Medulla oblongata (tissue), 1 donor: ENCODE measurements at regions not wholly inside any gene's neighbourhood (a gene's known extent, or its start where the extent isn't known, plus 50 kb on each side); places are given as distances from the start of the nearest gene placed in this dataset.

Experiments used
- DNase-seq: peaks from one replicate; pipeline ENCODE4 v3.0.0-alpha.2; 2015; ENCODE audit errors: extremely low spot score

DNA sequence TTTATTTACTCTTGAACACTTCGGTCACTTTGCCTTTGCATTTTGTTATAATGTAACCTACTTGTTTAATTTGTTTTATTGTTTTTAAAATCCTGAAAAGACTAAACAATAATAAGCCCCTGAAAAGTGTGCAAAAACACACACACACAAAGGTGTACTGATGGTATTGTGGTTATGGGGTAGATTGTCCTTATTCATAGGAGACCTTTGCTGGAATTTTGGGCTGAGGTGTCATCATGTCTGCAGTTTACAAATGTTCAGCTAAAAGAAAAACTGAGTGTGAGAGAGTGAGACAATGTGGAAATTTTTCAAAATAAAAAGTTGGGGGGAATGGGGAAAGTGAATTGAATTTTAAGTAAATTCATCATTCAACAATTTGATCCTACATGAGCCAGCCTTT lies 174.9 kb downstream of the QDPR start:
- DNase-seq, result no peak

DNA sequence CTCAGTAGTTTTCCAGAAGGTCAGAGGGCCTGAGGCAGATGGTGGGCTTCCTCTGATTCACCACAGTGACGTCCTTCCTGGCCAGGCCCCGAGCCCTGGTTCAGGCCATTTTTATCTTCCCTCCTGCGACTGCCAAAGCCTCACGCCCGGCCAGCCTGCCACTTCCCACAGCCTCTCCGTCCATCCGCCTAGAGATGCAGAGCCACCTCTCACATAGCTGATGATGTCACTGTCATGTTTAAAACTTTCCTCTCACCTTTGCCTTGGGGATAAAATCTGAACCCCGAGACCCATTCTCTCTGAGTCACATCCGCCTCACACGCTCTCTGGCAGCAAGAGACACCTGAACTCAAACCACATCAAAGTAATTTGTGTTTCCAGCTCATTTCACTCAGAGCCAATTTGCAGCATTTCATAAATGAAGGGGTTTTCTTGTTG lies 175.3 kb downstream of the QDPR start:
- no peak for DNase-seq

DNA sequence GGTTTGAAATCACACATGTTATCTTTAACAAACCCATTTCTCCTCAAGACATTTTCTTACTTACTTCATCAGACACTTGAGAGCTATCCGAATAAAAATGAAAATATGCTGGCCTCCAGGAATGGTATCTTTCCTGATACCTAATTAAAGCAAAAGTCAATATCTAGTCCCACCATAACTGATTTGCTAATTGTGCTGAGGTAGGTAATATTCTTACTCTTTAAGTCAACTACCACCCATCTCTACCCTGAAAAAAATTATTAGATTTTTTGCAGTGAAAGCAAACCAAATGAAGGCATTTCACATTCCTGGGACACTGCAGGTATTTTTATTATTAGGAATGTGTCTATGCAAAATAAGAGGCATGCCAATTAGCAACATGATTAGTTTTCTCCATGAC lies 175.8 kb downstream of the QDPR start:
- no peak for DNase-seq

DNA sequence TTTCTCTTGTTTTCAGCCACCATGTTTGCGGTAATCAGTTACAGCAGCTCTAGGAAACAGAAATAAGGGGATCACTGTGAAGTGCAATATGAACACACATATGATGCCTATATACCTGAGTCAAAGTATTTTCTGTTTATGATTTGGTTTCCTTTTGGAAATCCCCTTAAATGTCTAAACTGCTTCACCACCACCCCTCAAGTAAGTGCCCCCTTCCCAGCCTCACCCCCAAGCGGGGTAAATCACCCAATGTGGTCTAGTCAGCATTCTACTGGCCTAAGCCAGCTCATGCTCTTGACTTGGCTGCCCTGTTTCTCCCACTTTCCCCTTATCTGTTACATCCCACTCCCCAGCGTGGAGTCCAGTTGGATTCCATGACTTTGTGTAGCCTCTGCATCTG lies 176.5 kb downstream of the QDPR start:
- no peak for DNase-seq

DNA sequence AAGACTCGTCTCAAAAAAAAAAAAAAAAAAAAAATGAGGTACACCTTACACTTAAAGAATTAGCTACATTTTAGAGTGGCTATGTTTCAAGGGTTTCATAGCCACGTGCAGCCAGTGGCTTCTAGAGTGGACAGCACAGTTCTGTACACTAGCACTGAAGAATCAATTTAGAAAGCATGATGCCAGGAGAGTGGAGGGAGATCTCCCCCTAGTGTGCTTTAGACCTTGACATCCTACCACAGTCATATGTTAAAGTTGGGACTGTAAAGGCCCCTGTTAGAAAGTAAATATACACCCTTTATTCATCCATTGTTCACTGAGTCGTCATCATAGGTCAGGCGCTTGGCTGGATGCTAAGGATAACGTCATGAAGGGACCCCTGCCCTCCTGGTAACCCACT lies 179.4 kb downstream of the QDPR start:
- DNase-seq, result no peak

DNA sequence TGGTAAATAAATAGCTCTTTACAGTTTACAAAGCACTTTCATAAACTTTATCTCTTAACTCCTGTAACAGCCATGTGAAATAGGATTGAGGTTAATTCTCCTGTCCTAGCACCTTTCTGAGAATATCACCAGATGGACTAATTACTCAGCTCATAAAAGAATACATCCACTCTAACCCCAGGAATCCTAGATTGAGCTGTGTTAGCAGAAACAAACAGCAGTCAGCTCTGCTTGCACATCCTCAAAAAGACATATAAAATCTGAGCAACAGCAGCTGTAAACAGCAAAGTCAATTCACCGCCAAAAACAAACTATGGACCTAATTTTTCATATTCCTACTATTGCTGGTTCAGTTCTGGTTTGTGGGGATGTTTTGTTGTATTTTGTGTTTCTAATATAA lies 182.8 kb downstream of the QDPR start:
- DNase-seq, result no peak

DNA sequence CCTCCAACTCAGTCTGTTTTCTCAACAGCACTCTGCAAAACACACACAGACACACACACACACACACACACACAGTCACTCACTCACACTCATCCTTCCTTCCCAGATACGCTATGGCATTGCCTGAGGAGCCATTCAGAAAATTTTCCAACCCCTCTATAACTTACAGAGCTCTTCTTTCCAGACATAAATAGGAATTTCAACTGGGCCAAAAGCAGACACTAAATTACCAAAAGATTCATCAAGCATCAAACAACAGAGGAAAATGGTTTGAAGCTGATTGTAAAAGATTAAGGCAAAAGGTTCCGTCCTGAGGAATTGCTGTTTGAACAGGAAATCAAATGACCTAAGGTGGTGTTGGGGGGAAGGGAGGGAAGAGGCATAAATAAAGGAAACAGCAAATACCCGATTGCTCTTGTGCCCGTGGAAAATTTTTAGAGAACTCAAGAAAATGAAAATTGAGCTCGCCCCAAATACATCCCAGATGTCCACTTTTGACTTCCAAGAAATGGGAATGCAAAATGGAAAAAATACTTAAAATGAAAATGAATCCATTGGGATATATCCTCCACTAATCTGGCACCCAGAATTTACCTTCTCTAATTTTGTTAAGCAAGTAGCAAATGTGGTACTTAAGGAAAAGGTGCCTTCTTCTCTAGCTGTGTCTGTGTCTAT lies 183.6 kb downstream of the QDPR start:
- DNase-seq, result no peak

DNA sequence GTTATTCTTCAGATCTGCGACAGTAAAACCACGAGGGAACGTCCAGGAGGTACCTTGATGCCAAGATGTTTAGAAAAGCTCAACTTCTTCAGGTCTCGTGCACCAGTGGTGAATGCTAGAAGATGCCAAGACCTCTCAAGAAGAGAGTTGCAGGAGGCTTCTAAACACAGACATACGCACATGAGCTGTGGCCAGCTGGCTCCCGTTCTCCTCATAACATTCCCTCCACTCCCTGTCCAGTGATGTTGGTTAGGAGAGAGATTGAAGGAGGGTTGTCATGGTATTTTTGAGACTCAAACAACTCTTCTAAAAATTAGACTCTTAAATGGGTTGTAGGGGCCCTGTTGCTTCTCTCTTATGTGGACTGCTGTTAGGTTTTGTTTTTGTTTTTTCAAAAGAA lies 184.3 kb downstream of the QDPR start:
- DNase-seq, result no peak

DNA sequence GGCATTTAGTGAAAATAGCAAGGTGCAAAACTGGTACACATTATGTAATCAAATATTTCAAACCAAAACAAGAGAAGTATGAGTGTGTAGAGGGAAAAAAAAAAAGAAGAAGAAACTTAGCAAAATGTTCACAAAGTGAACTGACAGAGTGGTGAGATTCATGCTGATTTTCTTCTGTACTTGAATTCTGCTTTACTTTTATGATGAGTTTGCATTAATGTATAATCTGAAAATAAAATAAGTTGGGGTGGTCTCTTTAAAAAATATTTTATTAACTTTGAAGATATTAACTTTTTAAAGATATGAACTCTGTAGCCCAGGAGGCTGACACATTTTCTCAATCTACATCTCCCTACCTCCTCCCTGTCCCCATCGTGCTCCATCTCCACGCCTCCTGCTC lies 185.1 kb downstream of the QDPR start:
- no peak for DNase-seq

DNA sequence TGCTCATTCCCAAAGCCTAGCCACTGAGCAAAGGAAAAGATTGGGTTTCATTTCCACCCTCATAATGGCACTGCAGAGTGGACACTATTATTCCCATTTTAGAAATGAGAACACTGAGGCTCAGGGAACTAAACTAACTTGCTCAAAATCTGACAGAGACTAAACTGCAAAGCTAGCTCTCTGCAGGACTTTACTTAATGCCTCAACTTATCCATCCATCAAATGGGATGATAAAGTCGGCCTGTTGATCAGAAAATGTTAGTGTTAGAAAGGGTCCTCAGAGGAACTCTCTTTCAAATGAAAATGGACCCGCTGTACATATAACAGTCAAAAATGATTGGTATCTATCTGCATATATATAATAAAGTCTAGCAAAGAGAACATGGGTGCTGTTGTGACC lies 186.8 kb downstream of the QDPR start:
- no peak for DNase-seq

DNA sequence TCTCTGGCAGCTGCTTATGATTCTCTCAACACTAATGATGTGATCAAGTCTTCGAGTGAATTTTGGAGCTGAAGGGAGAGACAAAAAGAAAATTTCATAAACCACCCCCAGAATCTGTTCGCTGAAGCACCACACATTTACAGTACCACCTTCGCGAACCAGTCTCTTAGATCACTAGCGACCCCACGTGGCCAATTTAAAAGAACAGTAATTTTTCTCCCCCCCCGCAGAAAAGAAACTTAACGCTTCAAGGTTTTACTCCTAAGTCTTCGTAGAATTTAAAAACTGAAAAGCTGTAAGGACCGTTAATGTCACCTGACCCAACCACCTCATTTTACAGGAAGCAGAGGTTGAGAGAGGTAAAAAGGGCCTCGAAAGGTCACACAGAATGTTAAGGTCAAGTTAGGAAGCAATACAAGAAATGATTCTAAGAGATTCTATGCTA lies 187.5 kb downstream of the QDPR start:
- DNase-seq, result peak; percentile 65

DNA sequence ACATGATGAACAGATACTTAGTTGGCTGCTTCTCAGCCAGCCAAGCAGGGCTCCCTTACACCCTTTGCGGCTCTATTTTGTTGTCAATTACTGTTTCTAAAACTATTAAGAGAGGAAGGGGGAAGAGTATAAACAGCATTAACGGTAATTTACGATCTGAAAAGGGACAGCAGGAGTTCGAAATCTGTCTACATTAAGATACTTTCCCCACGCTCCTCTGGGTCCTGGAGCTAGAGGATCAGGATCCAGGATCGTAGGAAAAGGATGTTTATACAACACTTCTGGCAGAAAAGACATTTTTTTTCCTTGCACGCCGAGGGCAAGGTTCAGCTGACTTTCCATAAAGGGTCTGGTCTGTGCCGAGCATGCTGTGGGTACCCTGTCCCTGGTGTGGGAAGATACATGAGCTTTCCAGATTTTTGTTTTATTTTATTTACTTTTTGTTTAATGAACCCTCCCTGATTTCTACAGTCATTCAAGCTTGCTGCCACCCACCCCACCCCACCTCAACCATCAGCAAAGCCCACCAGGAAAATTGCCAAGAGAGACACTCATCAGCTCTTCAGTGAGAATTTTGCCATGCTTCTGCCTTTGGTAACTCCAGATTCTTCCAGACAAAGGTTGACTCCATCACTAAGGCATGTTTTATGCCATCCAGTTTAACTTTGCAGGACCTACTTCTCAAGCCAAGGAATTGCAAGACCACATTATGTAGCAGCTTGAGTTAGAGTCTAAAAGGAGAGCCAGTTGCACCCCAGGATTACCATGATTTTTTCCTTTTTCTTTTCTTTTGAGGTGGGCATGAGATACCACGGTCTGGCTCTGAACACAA lies 188.1 kb downstream of the QDPR start:
- DNase-seq, result no peak

DNA sequence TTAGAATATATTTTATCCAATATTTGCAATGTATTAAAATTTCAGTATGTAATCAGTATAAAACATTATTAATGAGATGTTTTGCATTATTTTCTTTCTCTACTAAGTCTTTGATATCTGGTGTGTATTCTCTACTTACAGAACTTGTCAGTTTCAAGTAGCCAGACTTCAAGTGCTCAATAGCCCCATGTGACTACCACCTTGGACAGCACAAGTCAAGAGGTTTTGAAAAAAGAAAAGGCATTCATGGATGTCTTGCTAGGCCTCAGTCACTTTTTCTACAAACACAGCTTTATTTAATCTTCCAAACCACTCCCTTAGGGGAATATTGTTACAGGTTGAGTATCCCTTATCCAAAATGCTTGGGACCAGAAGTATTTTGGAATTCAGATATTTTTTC lies 189.4 kb downstream of the QDPR start:
- no peak for DNase-seq

DNA sequence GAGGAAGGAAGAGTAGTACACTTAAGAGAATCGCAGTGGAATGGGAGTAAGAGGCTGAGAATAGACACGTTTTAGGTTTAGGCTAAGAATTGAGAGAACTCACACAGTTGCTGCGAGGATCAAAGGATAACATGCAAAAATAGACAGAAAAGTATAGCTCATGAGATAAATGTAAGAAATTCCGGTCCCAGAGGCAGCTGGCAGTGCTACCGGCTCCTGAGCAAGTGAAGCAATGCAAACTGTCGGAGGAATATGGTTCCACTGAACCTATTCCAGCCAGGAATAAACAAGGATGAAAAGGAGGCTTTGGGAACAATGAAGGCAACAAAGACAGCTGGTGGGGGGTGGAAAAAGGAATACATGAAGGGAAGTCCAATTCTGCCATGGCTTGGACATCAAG lies 191.8 kb downstream of the QDPR start:
- no peak for DNase-seq

DNA sequence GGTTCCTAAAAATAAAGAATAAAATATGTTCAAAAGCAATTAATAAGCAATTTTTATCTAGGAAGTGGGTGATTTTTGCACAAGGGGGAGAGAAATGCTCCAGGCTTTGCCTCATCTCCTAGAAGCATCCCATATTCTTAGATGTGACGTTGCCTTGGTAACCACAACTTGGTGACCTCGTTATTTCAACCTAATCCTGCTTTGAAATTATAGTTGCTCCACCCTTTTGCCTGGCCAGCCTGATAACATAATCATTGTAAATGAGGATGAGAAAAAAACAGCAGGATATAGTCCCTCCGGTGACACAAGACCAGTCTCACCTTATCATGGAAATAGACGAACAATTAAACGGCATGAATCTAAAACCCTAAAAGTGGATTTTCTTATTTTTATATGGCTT lies 194.4 kb downstream of the QDPR start:
- no peak for DNase-seq

DNA sequence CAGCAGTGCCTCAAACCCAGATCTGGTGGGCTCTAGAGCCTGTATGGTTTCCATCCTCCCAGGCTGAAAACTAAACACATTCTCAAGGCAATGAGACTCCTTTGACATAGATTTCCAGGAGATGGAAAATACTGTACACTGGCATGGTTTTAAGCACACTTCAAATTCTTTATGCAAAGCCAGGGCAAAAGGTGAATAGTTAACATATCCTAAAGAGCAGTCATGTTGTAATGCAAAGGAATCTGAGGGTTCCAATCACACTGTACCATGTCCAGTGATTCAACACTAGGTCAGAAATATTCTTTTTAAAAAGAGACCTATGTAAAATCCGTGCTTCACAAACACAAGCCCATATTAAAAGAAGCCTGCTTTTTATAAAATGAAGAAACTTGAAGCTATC lies 195.3 kb downstream of the QDPR start:
- no peak for DNase-seq

DNA sequence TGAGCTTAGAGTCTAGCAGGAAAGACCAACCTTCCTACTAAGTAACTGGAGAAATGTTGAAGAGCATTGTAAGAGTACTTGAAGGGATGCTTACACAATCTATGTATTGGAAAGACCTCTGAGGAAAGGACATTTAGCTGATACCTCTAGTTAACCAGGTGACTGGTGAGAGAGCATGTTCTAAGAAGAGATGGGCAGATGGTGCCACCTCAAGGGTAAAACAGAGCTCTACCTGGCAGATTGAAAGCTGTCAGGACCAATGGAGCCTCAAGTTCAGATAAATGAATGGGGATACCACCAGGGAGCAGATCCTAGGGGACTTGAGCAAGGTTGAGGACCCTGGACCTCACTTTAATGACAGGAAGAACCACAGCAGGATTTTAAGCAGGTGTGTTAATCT lies 196.4 kb downstream of the QDPR start:
- DNase-seq, result no peak

DNA sequence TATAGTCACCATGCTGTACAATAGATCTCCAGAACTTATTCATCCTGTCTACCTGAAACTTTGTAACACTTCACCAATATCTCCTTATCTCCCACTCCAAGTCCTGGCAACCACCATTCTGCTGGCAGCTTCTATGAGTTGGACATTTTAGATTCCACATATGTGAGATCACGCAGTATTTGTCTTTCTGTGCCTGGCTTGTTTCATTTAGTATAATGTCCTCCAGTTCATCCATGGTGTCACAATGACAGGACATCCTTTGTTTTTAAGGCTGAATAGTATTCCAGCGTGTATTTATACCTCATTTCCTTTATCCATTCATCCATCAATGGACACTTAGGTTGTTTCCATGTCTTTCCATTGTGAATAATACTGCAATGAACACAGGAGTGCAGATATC lies 198.7 kb downstream of the QDPR start:
- no peak for DNase-seq

DNA sequence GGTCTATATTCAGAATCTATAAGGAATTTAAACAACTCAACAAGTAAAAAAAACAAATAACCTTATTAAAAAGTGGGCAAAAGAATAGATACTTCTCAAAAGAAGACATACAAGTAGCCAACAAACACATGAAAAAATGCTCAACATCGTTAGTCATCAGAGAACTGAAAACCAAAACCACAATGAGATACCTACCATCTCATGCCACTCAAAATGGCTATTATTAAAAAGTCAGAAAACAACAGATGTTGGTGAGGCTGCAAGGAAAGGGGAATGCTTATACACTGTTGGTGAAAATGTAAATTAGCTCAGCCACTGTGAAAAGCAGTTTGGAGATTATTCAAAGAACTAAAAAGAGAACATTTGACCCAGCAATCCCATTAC lies 201.6 kb downstream of the QDPR start:
- DNase-seq, result no peak

DNA sequence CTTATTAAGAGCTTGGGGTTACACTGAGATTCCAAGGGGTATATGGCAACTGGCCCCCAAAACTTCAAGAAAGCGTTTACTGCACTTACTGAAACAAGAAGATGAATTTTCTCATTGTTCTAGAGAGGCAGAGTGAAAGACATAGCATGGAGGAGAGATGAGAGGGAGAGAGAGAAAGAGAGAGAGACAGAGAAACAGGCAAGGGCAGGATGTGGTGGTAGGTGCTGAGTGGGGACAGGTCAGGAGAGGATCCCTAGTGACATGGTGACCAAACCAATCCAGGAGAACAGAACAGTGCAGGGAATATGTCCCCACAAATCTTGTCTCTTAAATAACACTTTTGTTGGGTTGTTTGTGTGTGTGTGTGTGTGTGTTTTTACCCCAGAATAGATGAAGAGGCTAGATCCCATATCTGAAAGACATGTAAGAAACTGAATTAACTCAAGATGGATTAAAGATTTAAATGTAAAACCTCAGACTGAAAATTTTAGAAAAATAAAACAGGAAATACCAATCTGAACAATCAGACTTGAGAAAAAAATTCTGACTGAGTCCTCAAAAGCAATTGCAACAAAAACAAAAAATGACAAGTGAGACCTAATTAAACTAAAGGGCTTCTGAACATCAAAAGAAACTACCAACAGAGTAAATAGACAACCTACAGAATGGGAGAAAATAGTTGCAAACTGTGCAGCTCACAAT lies 202.2 kb downstream of the QDPR start:
- DNase-seq, result no peak

DNA sequence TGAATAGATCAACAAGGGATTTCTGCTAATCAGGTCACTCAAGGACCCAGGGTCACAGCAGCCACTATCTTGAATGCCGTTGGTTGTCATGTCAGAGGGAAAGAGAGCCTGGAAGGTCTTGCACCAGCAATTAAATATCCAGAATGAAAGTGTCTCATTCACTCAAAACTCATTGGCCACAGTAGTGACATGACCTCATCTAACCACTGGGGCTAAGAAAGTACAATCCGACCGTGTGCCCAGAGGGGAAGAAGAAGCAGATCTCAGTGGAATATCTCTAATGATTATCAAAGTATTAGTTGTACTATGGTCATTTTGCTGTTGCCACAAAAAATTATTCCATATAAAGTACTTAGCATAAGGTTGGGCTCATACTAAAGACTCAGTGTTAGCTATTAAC lies 210.0 kb downstream of the QDPR start:
- no peak for DNase-seq

DNA sequence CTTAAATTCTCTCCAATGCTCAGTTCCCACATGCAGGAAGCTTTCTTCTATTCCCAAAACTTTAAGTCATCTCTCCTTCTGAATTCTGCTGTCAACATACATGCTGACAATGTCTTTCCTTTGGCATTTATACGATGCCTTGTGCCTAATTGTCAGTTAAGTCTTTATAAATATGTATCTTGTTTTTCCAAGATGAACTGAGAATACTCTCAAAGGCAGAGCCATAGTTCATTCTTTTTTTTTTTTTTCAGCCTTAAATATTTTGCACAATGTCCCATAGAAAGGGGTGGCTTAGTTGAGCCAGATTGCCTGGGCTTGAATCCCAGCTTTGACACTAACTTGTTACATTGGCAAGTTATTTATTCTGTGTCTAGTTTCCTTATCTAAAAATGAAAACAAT lies 210.6 kb downstream of the QDPR start:
- no peak for DNase-seq
